BE2C (cell line): ENCODE measurements at regions not wholly inside any gene's neighbourhood (a gene's known extent, or its start where the extent isn't known, plus 50 kb on each side); places are given as distances from the start of the nearest gene placed in this dataset.

Experiments used
- DNase-seq: peaks from one replicate; pipeline ENCODE4 v3.0.0-alpha.2; 2020
- H3K27me3 ChIP-seq: fragments of 250-450 bp; sonication (Bioruptor Pico); 2 replicates; pipeline ENCODE4 v1.5.1; 2020; ENCODE audit warnings: mild to moderate bottlenecking
- H3K36me3 ChIP-seq: fragments of 250-450 bp; sonication (Bioruptor Pico); 2 replicates; pipeline ENCODE4 v1.5.1; 2020; ENCODE audit warnings: mild to moderate bottlenecking
- H3K4me1 ChIP-seq: fragments of 250-450 bp; sonication (Bioruptor Pico); 2 replicates; pipeline ENCODE4 v1.5.1; 2020
- H3K4me3 ChIP-seq: 2 replicates; pipeline ENCODE4 v1.5.1; 2011; ENCODE audit warnings: low read depth, low read length
- H3K9me3 ChIP-seq: fragments of 250-450 bp; sonication (Bioruptor Pico); 2 replicates; pipeline ENCODE4 v1.5.1; 2020
- CTCF ChIP-seq: IDR thresholded peaks from 2 replicates; pipeline ENCODE4 v1.5.1; 2012; ENCODE audit warnings: mild to moderate bottlenecking, low read depth, low read length

GRCh38 chr18:39667905-39668304 lies 2102.3 kb upstream of the CELF4 start:
- DNase-seq, result no peak
- Histone ChIP-seq H3K4me3 (no peak overlapping the region), H3K4me1 (no peaks in the 10 kb centered on the region), H3K9me3 (no peaks in the 10 kb centered on the region), H3K36me3 (no peaks in the 10 kb centered on the region), H3K27me3 (no peaks in the 10 kb centered on the region)
- TF ChIP-seq CTCF, result no peak

- no peak overlapping the region for H3K4me3 ChIP-seq
- TF ChIP-seq CTCF, result no peak
- no peaks in the 10 kb centered on the region for H3K27me3 ChIP-seq
- DNase-seq, result no peak
- no peaks in the 10 kb centered on the region for H3K9me3 ChIP-seq
- H3K36me3 ChIP-seq, result no peaks in the 10 kb centered on the region
- H3K4me1 ChIP-seq, result no peaks in the 10 kb centered on the region
These were observed 2100.9 kb upstream of the CELF4 start for GRCh38 chr18:39666541-39666940.

- H3K27me3 ChIP-seq, result no peaks in the 10 kb centered on the region
- no peak for TF ChIP-seq CTCF
- no peaks in the 10 kb centered on the region for H3K36me3 ChIP-seq
- H3K4me3 ChIP-seq, result no peak overlapping the region
- DNase-seq, result no peak
- H3K4me1 ChIP-seq, result no peaks in the 10 kb centered on the region
- H3K9me3 ChIP-seq, result no peaks in the 10 kb centered on the region
These were observed 2096.3 kb upstream of the CELF4 start for GRCh38 chr18:39661856-39662366.

GRCh38 chr18:39660141-39660540 lies 2094.5 kb upstream of the CELF4 start:
- Histone ChIP-seq H3K36me3 (no peaks in the 10 kb centered on the region), H3K27me3 (no peaks in the 10 kb centered on the region), H3K9me3 (no peaks in the 10 kb centered on the region), H3K4me1 (no peaks in the 10 kb centered on the region), H3K4me3 (no peak overlapping the region)
- no peak for TF ChIP-seq CTCF
- DNase-seq, result no peak

GRCh38 chr18:39655341-39655740 lies 2089.7 kb upstream of the CELF4 start:
- no peak for TF ChIP-seq CTCF
- DNase-seq, result no peak
- no peaks in the 10 kb centered on the region for H3K4me1 ChIP-seq
- H3K27me3 ChIP-seq, result no peaks in the 10 kb centered on the region
- no peak overlapping the region for H3K4me3 ChIP-seq
- no peaks in the 10 kb centered on the region for H3K36me3 ChIP-seq
- no peaks in the 10 kb centered on the region for H3K9me3 ChIP-seq

GRCh38 chr18:39653221-39653620 lies 2087.6 kb upstream of the CELF4 start:
- H3K9me3 ChIP-seq, result no peaks in the 10 kb centered on the region
- TF ChIP-seq CTCF, result no peak
- no peaks in the 10 kb centered on the region for H3K4me1 ChIP-seq
- DNase-seq, result no peak
- H3K27me3 ChIP-seq, result no peaks in the 10 kb centered on the region
- no peaks in the 10 kb centered on the region for H3K36me3 ChIP-seq
- no peak overlapping the region for H3K4me3 ChIP-seq
